IMR-90 (cell line): ENCODE measurements at regions not wholly inside any gene's neighbourhood (a gene's known extent, or its start where the extent isn't known, plus 50 kb on each side); places are given as distances from the start of the nearest gene placed in this dataset.
"Not testable (repeated sequence)": the region's sequence is repeated elsewhere in the genome, so short reads cannot be mapped to it uniquely, and the experiment has no call there.

Experiments
- ATAC-seq: fragments of 200-7000 bp; cut with Tn5 transposase; 2 replicates; pipeline ENCODE4 v1.9.1; 2020; ENCODE audit warnings: low read depth, mild to moderate bottlenecking, moderate library complexity
- BruUV-seq: library from RNA; stranded (reverse); fragments of 400-500 nt; replicated peaks from 2 replicates; lab custom pipeline; 2021; lab: Mats Ljungman, UMichigan
- CTCF ChIA-PET: fragments of 300-600 bp; formaldehyde crosslinking; extraction: SDS; loops from one replicate; lab custom pipeline; 2021; ENCODE audit warnings: antibody characterized with exemption; lab: Yijun Ruan, JAX
- POLR2A ChIA-PET: fragments of 300-600 bp; sonication (Branson Sonifier 250); formaldehyde crosslinking; loops from one replicate; lab custom pipeline; 2022; ENCODE audit warnings: antibody characterized with exemption; ENCODE audit not compliant: unreplicated experiment; lab: Charles Lee
- DNase-seq: peaks from one replicate; pipeline ENCODE4 v3.0.0; 2013
- H2AFZ ChIP-seq: replicated peaks from 2 replicates; pipeline ENCODE3; 2013; ENCODE audit warnings: low read length, mild to moderate bottlenecking; ENCODE audit not compliant: poor library complexity
- H2AK5ac ChIP-seq: 2 replicates; pipeline ENCODE4 v1.6.1; 2013; ENCODE audit warnings: low read depth, low read length, inconsistent platforms
- H2AK9ac ChIP-seq: replicated peaks from 2 replicates; pipeline ENCODE3; 2013; ENCODE audit warnings: mild to moderate bottlenecking, low read depth, low read length, moderate library complexity; ENCODE audit not compliant: poor library complexity
- H2BK120ac ChIP-seq: 2 replicates; pipeline ENCODE4 v1.6.1; 2013; ENCODE audit warnings: low read depth, low read length, inconsistent platforms
- H2BK15ac ChIP-seq: 3 replicates; pipeline ENCODE4 v1.6.1; 2013; ENCODE audit warnings: low read depth, low read length, inconsistent platforms
- H2BK20ac ChIP-seq: 2 replicates; pipeline ENCODE4 v1.6.1; 2013; ENCODE audit warnings: low read depth, mild to moderate bottlenecking, inconsistent platforms, low read length, moderate library complexity
- H2BK5ac ChIP-seq: 2 replicates; pipeline ENCODE4 v1.6.1; 2013; ENCODE audit warnings: mild to moderate bottlenecking, low read depth, low read length, inconsistent platforms; ENCODE audit not compliant: poor library complexity, severe bottlenecking
- H3K14ac ChIP-seq: replicated peaks from 2 replicates; pipeline ENCODE4 v1.6.1; 2013; ENCODE audit warnings: low read depth, low read length, inconsistent platforms
- H3K18ac ChIP-seq: 2 replicates; pipeline ENCODE4 v1.6.1; 2013; ENCODE audit warnings: low read depth, low read length, control low read depth
- H3K23ac ChIP-seq: 2 replicates; pipeline ENCODE4 v1.6.1; 2013; ENCODE audit warnings: low read depth, low read length, inconsistent platforms
- H3K27ac ChIP-seq: 2 replicates; pipeline ENCODE4 v1.5.1; 2013; ENCODE audit warnings: mild to moderate bottlenecking, control low read depth, low read length; ENCODE audit not compliant: insufficient read depth
- H3K27me3 ChIP-seq: 2 replicates; pipeline ENCODE4 v1.6.1; 2013; ENCODE audit warnings: low read length; ENCODE audit not compliant: control insufficient read depth, insufficient read depth
- H3K36me3 ChIP-seq: 2 replicates; pipeline ENCODE4 v1.6.1; 2013; ENCODE audit warnings: low read length, mixed read lengths; ENCODE audit not compliant: control insufficient read depth, insufficient read depth
- H3K4ac ChIP-seq: 2 replicates; pipeline ENCODE4 v1.6.1; 2013; ENCODE audit warnings: low read depth, low read length, inconsistent platforms
- H3K4me1 ChIP-seq: 2 replicates; pipeline ENCODE4 v1.6.1; 2013; ENCODE audit warnings: low read length, mixed read lengths; ENCODE audit not compliant: control insufficient read depth, insufficient read depth
- H3K4me2 ChIP-seq: 2 replicates; pipeline ENCODE4 v1.6.1; 2013; ENCODE audit warnings: low read depth, mild to moderate bottlenecking, control low read depth, low read length, moderate library complexity
- H3K4me3 ChIP-seq: 2 replicates; pipeline ENCODE4 v1.5.1; 2013; ENCODE audit warnings: low read depth, mild to moderate bottlenecking, control low read depth, low read length, moderate library complexity; ENCODE audit not compliant: insufficient read depth
- H3K56ac ChIP-seq: 2 replicates; pipeline ENCODE4 v1.6.1; 2013; ENCODE audit warnings: low read length, inconsistent platforms; ENCODE audit not compliant: insufficient read depth; ENCODE audit errors: extremely low read depth
- H3K79me1 ChIP-seq, 2 experiments: 2 replicates each; pipeline ENCODE4 v1.6.1; 2013; ENCODE audit warnings: low read length in 2 of 2, inconsistent platforms in 1 of 2, low read depth in 1 of 2
- H3K9ac ChIP-seq: 2 replicates; pipeline ENCODE4 v1.6.1; 2013; ENCODE audit warnings: low read depth, low read length, control low read depth
- H3K9me1 ChIP-seq: 2 replicates; pipeline ENCODE4 v1.6.1; 2013; ENCODE audit warnings: low read length, inconsistent platforms; ENCODE audit not compliant: insufficient read depth
- H3K9me3 ChIP-seq: 2 replicates; pipeline ENCODE4 v1.6.1; 2013; ENCODE audit warnings: low read length; ENCODE audit not compliant: control insufficient read depth, insufficient read depth
- H4K20me1 ChIP-seq: 2 replicates; pipeline ENCODE4 v1.6.1; 2013; ENCODE audit warnings: low read length, inconsistent platforms; ENCODE audit not compliant: insufficient read depth
- H4K5ac ChIP-seq: 2 replicates; pipeline ENCODE4 v1.6.1; 2013; ENCODE audit warnings: mild to moderate bottlenecking, low read depth, low read length, control low read depth
- H4K8ac ChIP-seq, 2 experiments: 2 replicates each; pipeline ENCODE4 v1.6.1; 2013; ENCODE audit warnings: low read depth in 2 of 2, low read length in 2 of 2, control low read depth in 1 of 2, inconsistent platforms in 1 of 2
- H4K91ac ChIP-seq: 2 replicates; pipeline ENCODE4 v1.6.1; 2013; ENCODE audit warnings: low read depth, low read length, inconsistent platforms; ENCODE audit not compliant: insufficient read depth
- MAZ ChIP-seq: IDR thresholded peaks from 2 replicates; pipeline ENCODE4 v1.6.1; 2012; ENCODE audit warnings: low read depth, mild to moderate bottlenecking, low read length, improper control_type of control experiment, moderate library complexity, borderline replicate concordance
- WGBS, 2 experiments: methylation state at CpG; one replicate each; pipeline versions ENCODE4 v1.1.5 to v1.1.7; 2013; ENCODE audit warnings: missing lambda C conversion rate in 2 of 2; ENCODE audit not compliant: insufficient read length in 1 of 2; ENCODE audit errors: extremely low coverage in 2 of 2; 5-methylcytosine and 5-hydroxymethylcytosine counted together
- dilution Hi-C: fragments of 300-500 bp; cut with HindIII; formaldehyde crosslinking; loops from one replicate; pipeline ENCODE4 v1.14.3; 2018; ENCODE audit warnings: low sequenced_read_pairs; ENCODE audit not compliant: unreplicated experiment
- in situ Hi-C: fragments of 300-500 bp; cut with MboI; formaldehyde crosslinking; loops from 3 replicates; pipeline ENCODE4 v1.14.3; 2019; ENCODE audit warnings: low sequenced_read_pairs, inconsistent platforms, mixed read lengths
- intact Hi-C: fragments of 100-400 bp; cut with micrococcal nuclease; formaldehyde crosslinking; loops from 2 replicates; pipeline ENCODE4 v1.10.0; 2022

- POLR2A ChIA-PET, result no interaction called here
- Histone ChIP-seq H3K9me3 (no peaks in the 10 kb centered on the region), H2AK9ac (no peak overlapping the region), H4K8ac (no peak overlapping the region), H3K9me1 (no peaks in the 10 kb centered on the region), H2BK5ac (no peak overlapping the region), H3K56ac (no peak overlapping the region), H3K4ac (no peak overlapping the region), H3K14ac (no peak overlapping the region), H3K23ac (no peak overlapping the region), H3K27ac (no peak overlapping the region), H4K5ac (no peak overlapping the region), H4K91ac (no peak overlapping the region), H2BK15ac (no peak overlapping the region), H3K27me3 (no peaks in the 10 kb centered on the region), H3K4me1 (no peaks in the 10 kb centered on the region), H2BK120ac (no peak overlapping the region), H2BK20ac (no peak overlapping the region), H3K79me1 (no peaks in the 10 kb centered on the region), H3K36me3 (no peaks in the 10 kb centered on the region), H4K20me1 (no peaks in the 10 kb centered on the region), H3K4me3 (no peak overlapping the region), H3K9ac (no peak overlapping the region), H2AK5ac (no peak overlapping the region), H2AFZ (no peak overlapping the region), H3K4me2 (no peak overlapping the region), H3K18ac (no peak overlapping the region)
- 96% methylated on average over 21 of the region's 48 CpGs; no CpG with 5 or more reads in 1 of the 2 experiments for WGBS, 2 experiments
- ATAC-seq, result no peak
- CTCF ChIA-PET, result no interaction called here
- intact Hi-C loops (no loop called here), dilution Hi-C loops (no loop called here), in situ Hi-C loops (no loop called here)
- no peak for TF ChIP-seq MAZ
- no TSS peak for BruUV-seq
- DNase-seq, result no peak
Measured at GRCh38 chr22:11253000-11253511, 4274.9 kb upstream of the OR11H1 start.

GRCh38 chr22:11270981-11271380 is 4257.0 kb upstream of the OR11H1 start:
- H4K20me1 ChIP-seq, H3K9me3 ChIP-seq, H3K9ac ChIP-seq, H3K36me3 ChIP-seq, H2AK9ac ChIP-seq, H3K18ac ChIP-seq, CTCF ChIA-PET, H2BK120ac ChIP-seq, DNase-seq, H3K79me1 ChIP-seq, H3K4me1 ChIP-seq, H3K56ac ChIP-seq, BruUV-seq, H2AK5ac ChIP-seq, H2AFZ ChIP-seq, intact Hi-C loops, H4K8ac ChIP-seq, H3K4me3 ChIP-seq, H3K27ac ChIP-seq, H3K23ac ChIP-seq, H3K4me2 ChIP-seq, H3K9me1 ChIP-seq, H4K91ac ChIP-seq, H3K27me3 ChIP-seq, POLR2A ChIA-PET, H3K14ac ChIP-seq, H2BK20ac ChIP-seq, H2BK15ac ChIP-seq, H3K4ac ChIP-seq, H2BK5ac ChIP-seq, in situ Hi-C loops, ATAC-seq, dilution Hi-C loops, H4K5ac ChIP-seq: not testable (repeated sequence)
- no CpG with 5 or more reads among the region's 8 CpGs for WGBS, 2 experiments
